Tibial nerve (tissue), 3 donors: ENCODE measurements at regions not wholly inside any gene's neighbourhood (a gene's known extent, or its start where the extent isn't known, plus 50 kb on each side); places are given as distances from the start of the nearest gene placed in this dataset.

Source experiments
- POLR2A ChIP-seq, 2 donors: fragments of 450-650 bp; IDR thresholded peaks; one replicate each; pipeline ENCODE4 v1.6.1; 2017; ENCODE audit warnings: antibody characterized with exemption in 2 of 2, mild to moderate bottlenecking in 2 of 2, moderate library complexity in 2 of 2
- TF ChIP-seq, protein P1 (sequence below), 5 experiments: fragments of 200-600 bp in 3 of 5; fragments of 450-650 bp in 2 of 5; sonication (generic) in 3 of 5; IDR thresholded peaks; one replicate each; pipeline ENCODE4 v1.5.1; 2016 to 2019; ENCODE audit warnings: antibody characterized with exemption in 5 of 5, mild to moderate bottlenecking in 3 of 5, moderate library complexity in 2 of 5

GRCh38 chr2:8115456-8115855 lies 566.4 kb upstream of the ID2 start:
- TF ChIP-seq, protein P1, sequence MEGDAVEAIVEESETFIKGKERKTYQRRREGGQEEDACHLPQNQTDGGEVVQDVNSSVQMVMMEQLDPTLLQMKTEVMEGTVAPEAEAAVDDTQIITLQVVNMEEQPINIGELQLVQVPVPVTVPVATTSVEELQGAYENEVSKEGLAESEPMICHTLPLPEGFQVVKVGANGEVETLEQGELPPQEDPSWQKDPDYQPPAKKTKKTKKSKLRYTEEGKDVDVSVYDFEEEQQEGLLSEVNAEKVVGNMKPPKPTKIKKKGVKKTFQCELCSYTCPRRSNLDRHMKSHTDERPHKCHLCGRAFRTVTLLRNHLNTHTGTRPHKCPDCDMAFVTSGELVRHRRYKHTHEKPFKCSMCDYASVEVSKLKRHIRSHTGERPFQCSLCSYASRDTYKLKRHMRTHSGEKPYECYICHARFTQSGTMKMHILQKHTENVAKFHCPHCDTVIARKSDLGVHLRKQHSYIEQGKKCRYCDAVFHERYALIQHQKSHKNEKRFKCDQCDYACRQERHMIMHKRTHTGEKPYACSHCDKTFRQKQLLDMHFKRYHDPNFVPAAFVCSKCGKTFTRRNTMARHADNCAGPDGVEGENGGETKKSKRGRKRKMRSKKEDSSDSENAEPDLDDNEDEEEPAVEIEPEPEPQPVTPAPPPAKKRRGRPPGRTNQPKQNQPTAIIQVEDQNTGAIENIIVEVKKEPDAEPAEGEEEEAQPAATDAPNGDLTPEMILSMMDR (IDR thresholded peaks at IDR 0.05), result no peak
- TF ChIP-seq POLR2A (IDR thresholded peaks at IDR 0.05), result no peak
